ENCODE measurements at regions not wholly inside any gene's neighbourhood (a gene's known extent, or its start where the extent isn't known, plus 50 kb on each side); places are given as distances from the start of the nearest gene placed in this dataset.

DNA sequence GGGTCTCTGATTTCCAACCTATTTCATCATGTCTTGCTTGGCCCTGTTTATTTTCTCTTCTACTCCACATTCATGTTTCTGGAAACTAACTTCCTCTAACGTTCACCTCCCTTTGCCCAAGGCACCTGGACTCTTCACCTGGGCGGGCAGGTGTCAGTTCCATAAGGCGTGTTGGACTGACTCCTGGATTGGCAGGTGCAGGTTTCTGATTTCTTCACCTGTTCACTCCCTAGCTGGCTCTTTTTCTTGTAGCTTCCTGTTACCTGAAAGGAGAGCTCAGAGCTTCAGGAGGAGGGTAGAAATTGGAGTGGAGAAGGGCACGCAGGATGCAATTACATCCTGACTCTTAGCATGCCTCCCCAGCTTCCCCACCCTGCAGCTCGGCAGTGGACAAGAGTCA lies 350.8 kb upstream of the KLF3 start:
- TF ChIP-seq POLR2AphosphoS5 (IDR thresholded peaks at IDR 0.05) (no peak), POLR2A (IDR thresholded peaks at IDR 0.05) (no peak)
- TF ChIP-seq, protein P1, sequence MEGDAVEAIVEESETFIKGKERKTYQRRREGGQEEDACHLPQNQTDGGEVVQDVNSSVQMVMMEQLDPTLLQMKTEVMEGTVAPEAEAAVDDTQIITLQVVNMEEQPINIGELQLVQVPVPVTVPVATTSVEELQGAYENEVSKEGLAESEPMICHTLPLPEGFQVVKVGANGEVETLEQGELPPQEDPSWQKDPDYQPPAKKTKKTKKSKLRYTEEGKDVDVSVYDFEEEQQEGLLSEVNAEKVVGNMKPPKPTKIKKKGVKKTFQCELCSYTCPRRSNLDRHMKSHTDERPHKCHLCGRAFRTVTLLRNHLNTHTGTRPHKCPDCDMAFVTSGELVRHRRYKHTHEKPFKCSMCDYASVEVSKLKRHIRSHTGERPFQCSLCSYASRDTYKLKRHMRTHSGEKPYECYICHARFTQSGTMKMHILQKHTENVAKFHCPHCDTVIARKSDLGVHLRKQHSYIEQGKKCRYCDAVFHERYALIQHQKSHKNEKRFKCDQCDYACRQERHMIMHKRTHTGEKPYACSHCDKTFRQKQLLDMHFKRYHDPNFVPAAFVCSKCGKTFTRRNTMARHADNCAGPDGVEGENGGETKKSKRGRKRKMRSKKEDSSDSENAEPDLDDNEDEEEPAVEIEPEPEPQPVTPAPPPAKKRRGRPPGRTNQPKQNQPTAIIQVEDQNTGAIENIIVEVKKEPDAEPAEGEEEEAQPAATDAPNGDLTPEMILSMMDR (IDR thresholded peaks at IDR 0.05): no peak

Data from breast epithelium (tissue), 3 donors.